Fibroblast of pulmonary artery (primary cell): ENCODE measurements at regions not wholly inside any gene's neighbourhood (a gene's known extent, or its start where the extent isn't known, plus 50 kb on each side); places are given as distances from the start of the nearest gene placed in this dataset.

Experiments used
- DNase-seq: peaks from one replicate; pipeline ENCODE4 v3.0.0-alpha.2; 2010; ENCODE audit warnings: low read depth
- H3K4me3 ChIP-seq: replicated peaks from 2 replicates; pipeline ENCODE4 v1.5.1; 2011; ENCODE audit warnings: low read depth, mild to moderate bottlenecking, control low read depth, low read length, moderate library complexity
- TF ChIP-seq, protein P1 (sequence below): IDR thresholded peaks from 2 replicates; pipeline ENCODE4 v1.5.1; 2011; ENCODE audit warnings: mild to moderate bottlenecking, control low read depth, low read length, inconsistent platforms; ENCODE audit errors: missing control alignments

DNA sequence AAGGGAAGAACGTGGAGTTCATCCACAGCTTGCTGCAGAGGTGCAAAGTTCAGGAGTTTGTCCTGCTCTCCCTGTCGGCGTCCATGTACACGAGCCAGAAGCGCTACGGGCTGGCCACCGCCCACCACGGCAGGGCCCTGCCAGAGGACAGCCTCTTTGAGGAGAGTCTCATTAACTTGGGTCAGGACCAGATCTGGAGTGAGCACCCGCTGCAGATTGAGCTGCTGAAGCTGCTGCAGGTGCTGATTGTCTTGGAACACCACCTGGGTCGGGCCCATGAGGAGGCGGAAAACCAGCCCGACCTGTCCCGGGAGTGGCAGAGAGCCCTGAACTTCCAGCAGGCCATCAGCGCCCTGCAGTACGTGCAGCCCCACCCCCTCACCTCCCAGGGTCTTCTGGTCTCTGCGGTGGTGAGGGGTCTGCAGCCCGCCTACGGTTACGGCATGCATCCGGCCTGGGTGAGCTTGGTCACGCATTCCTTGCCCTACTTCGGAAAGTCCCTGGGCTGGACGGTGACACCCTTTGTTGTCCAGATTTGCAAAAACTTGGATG lies 73.8 kb upstream of the MORC3 start:
- H3K4me3 ChIP-seq: no peak overlapping the region
- DNase-seq: no peak
- TF ChIP-seq, protein P1, sequence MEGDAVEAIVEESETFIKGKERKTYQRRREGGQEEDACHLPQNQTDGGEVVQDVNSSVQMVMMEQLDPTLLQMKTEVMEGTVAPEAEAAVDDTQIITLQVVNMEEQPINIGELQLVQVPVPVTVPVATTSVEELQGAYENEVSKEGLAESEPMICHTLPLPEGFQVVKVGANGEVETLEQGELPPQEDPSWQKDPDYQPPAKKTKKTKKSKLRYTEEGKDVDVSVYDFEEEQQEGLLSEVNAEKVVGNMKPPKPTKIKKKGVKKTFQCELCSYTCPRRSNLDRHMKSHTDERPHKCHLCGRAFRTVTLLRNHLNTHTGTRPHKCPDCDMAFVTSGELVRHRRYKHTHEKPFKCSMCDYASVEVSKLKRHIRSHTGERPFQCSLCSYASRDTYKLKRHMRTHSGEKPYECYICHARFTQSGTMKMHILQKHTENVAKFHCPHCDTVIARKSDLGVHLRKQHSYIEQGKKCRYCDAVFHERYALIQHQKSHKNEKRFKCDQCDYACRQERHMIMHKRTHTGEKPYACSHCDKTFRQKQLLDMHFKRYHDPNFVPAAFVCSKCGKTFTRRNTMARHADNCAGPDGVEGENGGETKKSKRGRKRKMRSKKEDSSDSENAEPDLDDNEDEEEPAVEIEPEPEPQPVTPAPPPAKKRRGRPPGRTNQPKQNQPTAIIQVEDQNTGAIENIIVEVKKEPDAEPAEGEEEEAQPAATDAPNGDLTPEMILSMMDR: no peak

DNA sequence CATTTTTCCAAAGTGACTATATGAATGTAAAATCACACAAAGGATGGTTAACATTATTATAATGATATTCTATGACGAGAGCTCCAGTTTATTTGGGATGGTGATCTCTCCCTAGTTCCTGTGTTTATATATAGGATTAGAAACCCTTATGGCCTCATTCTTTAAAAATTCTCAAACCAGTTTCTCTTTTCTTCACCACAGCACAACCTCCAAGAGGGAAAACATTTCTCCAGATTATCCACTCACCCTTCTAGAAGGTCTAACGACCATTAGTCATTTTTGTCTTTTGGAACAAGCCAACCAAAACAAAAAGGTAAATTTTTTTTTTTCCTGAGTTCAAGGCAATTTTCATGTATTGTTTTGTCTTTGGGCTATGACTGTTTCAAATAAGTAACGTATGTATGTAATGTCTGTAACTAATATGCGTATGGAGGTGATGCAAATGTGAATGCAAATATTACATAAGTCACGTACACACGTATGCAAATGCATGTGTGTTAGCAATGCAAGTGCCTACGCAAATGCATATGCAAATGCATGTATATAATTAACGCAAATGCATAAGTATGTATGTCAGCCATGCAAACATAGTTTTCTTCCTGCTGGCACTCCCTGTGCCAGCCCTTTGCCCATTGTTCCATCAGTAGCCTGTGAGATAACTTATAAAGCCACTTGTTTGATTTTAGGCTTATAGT lies 72.5 kb upstream of the MORC3 start:
- H3K4me3 ChIP-seq: no peak overlapping the region
- TF ChIP-seq, protein P1: no peak
- DNase-seq: no peak

DNA sequence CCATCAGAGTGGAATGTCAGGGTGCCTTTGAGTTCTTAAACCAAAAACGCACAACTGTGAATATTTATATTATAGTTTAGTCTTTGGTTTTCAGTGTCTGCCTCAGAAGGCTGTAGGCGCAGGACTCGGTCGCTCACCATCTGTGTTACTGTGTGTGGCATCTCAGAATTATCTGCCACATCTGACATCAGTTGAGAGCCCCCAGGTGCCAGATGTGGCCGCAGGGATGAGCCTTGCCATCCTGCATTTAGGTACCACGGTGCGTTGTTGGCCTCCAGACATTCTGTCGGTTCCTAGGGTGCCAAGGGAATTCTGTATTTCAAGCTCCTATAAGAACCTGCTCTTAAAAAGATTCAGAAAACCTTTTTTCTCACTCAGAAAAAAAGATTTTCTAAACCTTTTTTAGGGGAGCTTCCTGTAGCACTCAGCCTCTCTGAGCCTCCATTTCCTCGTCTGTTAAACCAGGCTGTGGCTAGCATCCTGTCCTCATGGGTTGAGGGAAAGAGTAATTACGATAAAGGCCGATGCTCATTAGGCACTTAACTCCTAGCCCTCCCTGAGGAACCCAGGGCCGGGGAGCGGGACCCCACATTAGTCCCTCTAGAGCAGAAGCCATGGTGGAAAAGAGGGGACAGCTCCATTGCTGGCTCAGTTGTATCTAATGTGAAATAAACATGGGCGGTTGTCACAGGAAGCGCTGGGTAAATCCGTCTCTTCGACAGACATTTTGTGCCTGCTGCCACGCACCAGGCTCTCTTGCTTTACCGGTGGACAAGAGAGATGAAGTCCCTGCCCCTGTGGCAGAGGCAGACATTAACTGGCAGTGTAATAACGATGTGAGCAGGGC lies 70.2 kb upstream of the MORC3 start:
- H3K4me3 ChIP-seq: no peak overlapping the region
- TF ChIP-seq, protein P1: no peak
- DNase-seq: no peak

DNA sequence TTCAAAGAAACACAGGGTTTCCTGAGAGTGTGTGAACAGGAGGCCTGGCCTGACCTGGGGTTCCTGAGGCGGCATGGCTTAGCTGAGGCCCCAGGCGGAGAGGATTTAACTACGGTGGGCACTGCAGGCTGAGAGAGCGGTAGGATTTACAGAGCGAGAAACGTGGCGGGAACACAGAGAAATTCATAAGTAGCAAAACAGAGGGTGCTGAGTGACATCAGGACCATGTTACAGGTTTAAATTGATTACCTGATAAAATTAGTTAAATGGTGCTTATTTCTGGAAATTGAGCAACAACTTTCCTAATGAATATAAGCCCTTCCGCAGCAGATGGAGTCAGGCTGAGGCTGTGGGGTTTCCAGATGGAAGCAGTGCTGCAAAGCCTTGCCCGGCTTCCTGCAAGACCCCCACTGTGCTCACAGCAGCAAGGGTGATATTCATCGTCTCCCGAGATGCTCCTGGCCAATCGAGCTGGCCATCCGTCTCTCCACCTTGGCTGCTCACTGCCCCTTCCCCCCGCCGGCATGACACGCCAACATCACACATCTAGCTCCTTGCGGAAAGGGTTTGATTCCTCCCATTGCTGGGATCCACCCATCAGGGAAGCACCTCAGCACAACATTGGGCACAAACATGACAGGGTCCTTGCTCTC lies 69.4 kb upstream of the MORC3 start:
- TF ChIP-seq, protein P1: no peak
- no peak for DNase-seq
- H3K4me3 ChIP-seq: no peak overlapping the region

DNA sequence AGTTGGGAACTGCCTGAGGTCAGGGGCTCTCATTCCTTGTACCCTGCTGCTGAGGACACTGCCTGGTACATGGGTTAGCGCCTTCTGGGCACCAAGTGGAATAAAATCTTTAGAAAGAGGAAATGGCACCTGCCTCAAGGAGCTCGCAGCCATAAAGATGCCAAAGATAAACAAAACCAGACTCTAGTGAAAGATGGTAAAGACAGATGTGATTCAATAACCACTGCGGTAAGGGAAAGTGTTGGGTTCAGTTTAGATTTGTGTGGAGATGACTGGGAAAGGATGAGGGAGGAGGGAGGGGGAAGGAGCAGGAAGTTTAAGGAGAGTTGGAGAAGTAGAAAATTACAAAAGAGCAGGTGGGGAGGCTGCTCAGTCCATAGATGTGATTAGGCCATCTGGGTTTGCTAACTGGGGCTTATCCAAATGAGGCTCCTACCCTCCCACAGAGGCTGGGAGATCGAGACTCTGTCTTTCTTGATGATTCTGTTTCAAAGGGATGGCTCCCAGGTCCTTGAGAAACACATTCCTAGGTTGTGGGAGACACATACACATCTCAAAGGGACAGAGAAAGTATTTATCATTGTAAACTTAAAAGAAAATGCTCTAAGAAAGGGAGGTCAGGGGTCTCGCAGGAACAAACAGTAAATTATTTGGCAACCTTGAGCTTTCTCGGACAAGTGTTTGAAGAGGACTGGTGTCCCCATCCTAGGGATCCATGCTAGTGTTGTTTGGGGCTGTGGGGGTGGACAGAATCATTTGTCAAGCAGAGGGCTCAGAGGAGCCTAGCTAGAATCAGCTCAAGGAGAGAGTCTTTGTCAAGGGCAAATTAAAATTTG lies 65.7 kb upstream of the MORC3 start:
- no peak overlapping the region for H3K4me3 ChIP-seq
- no peak for DNase-seq
- TF ChIP-seq, protein P1: no peak

DNA sequence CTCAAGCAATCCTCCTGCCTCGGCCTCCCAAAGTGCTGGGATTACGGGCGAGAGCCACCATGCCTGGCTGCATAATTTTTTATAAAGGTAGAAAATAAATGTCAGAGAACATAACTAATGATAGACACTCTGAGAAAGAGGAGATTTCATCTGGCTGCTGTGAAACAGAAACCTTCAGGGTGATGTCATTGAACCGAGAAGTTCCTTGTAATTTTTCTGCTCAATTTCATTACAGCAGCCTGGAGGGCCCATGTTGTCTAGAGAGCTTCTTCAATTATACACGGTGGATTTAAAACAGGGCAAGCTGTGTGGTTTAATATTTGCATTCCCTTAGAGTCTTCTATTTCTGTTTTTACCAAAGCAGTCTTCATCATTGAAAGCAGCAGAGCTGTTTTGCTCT lies 64.3 kb upstream of the MORC3 start:
- no peak overlapping the region for H3K4me3 ChIP-seq
- TF ChIP-seq, protein P1: no peak

More for the DNA sequence above, 64.3 kb upstream of the MORC3 start:
- no peak for DNase-seq
